GM12892 (cell line): ENCODE measurements at regions not wholly inside any gene's neighbourhood (a gene's known extent, or its start where the extent isn't known, plus 50 kb on each side); places are given as distances from the start of the nearest gene placed in this dataset.

ENCODE experiments used
- POLR2A ChIP-seq: IDR thresholded peaks from 2 replicates; pipeline ENCODE4 v1.6.1; 2011; ENCODE audit warnings: low read depth, low read length, control low read depth
- POLR2AphosphoS5 ChIP-seq: IDR thresholded peaks from 2 replicates; pipeline ENCODE4 v1.6.1; 2011; ENCODE audit warnings: low read depth, low read length, control low read depth

- TF ChIP-seq POLR2A (no peak), POLR2AphosphoS5 (no peak)
These were observed 256.0 kb downstream of the RPAP3 start for GRCh38 chr12:47449797-47450196.
